SK-N-SH (cell line): ENCODE measurements at regions not wholly inside any gene's neighbourhood (a gene's known extent, or its start where the extent isn't known, plus 50 kb on each side); places are given as distances from the start of the nearest gene placed in this dataset.
"Not testable (repeated sequence)": the region's sequence is repeated elsewhere in the genome, so short reads cannot be mapped to it uniquely, and the experiment has no call there.

Experiments used
- CTCF ChIA-PET: fragments of 300-600, 350-600 bp; formaldehyde crosslinking; extraction: SDS; loops from one replicate; lab custom pipeline; 2021; lab: Yijun Ruan, JAX
- POLR2A ChIA-PET: fragments of 350-600 bp; sonication (Branson Sonifier 250); formaldehyde crosslinking; extraction: SDS; loops from one replicate; lab custom pipeline; 2020; ENCODE audit warnings: antibody characterized with exemption, inconsistent platforms; lab: Yijun Ruan, JAX
- DNase-seq: peaks from one replicate; pipeline ENCODE4 v3.0.0; 2012
- H2AFZ ChIP-seq: fragments of 200-600 bp; sonication (generic); 2 replicates; pipeline ENCODE4 v1.8.1; 2016; ENCODE audit warnings: antibody characterized with exemption, mild to moderate bottlenecking, low read depth
- H3F3A ChIP-seq: fragments of 200-600 bp; sonication (generic); replicated peaks from 2 replicates; pipeline ENCODE3; 2016; ENCODE audit warnings: antibody characterized with exemption, mild to moderate bottlenecking; ENCODE audit not compliant: insufficient read depth
- H3K27ac ChIP-seq, 2 experiments: fragments of 200-500 bp in 1 of 2; fragments of 200-600 bp in 1 of 2; sonication (Bioruptor generic) in 1 of 2; sonication (generic), shearing (Covaris generic) in 1 of 2; 2 replicates each; pipeline versions ENCODE4 v1.5.1 to v1.6.1; 2014 to 2016; ENCODE audit warnings: low read depth in 2 of 2, inconsistent platforms in 1 of 2, low read length in 1 of 2, mild to moderate bottlenecking in 1 of 2, mixed read lengths in 1 of 2
- H3K27me3 ChIP-seq: fragments of 200-600 bp; sonication (generic), shearing (Covaris generic); 2 replicates; pipeline ENCODE4 v1.6.1; 2016; ENCODE audit warnings: mixed run types; ENCODE audit not compliant: insufficient read depth
- H3K36me3 ChIP-seq, 2 experiments: fragments of 200-500 bp in 1 of 2; fragments of 200-600 bp in 1 of 2; sonication (Bioruptor generic) in 1 of 2; sonication (generic) in 1 of 2; replicated peaks in 1 of 2; 2 replicates each; pipeline versions ENCODE3 to v1.5.1; 2014 to 2016; ENCODE audit warnings: low read length in 1 of 2, mild to moderate bottlenecking in 1 of 2; ENCODE audit not compliant: insufficient read depth in 2 of 2, control insufficient read depth in 1 of 2
- H3K4me1 ChIP-seq, 2 experiments: fragments of 200-500 bp in 1 of 2; fragments of 200-600 bp in 1 of 2; sonication (Bioruptor generic) in 1 of 2; sonication (generic), shearing (Covaris generic) in 1 of 2; 2 replicates each; pipeline versions ENCODE4 v1.5.1 to v1.6.1; 2014 to 2016; ENCODE audit warnings: low read depth in 1 of 2, low read length in 1 of 2, mixed run types in 1 of 2; ENCODE audit not compliant: insufficient read depth in 2 of 2, control insufficient read depth in 1 of 2
- H3K4me2 ChIP-seq: fragments of 200-600 bp; sonication (generic), shearing (Covaris generic); 2 replicates; pipeline ENCODE4 v1.6.1; 2017; ENCODE audit warnings: mixed run types
- H3K4me3 ChIP-seq, 2 experiments: fragments of 200-500 bp in 1 of 2; fragments of 200-600 bp in 1 of 2; sonication (Bioruptor generic) in 1 of 2; sonication (generic), shearing (Covaris generic) in 1 of 2; 2 replicates each; pipeline versions ENCODE4 v1.5.1 to v1.8.1; 2014 to 2016; ENCODE audit warnings: low read depth in 2 of 2, inconsistent platforms in 1 of 2, low read length in 1 of 2, mild to moderate bottlenecking in 1 of 2, mixed read lengths in 1 of 2, moderate library complexity in 1 of 2
- H3K79me2 ChIP-seq: fragments of 200-600 bp; sonication (generic); 2 replicates; pipeline ENCODE4 v1.8.1; 2017; ENCODE audit warnings: mild to moderate bottlenecking; ENCODE audit not compliant: insufficient read depth
- H3K9ac ChIP-seq: fragments of 200-600 bp; sonication (generic); 2 replicates; pipeline ENCODE4 v1.6.1; 2017; ENCODE audit warnings: mixed run types
- H3K9me2 ChIP-seq: fragments of 200-600 bp; sonication (generic); 2 replicates; pipeline ENCODE4 v1.6.1; 2017; ENCODE audit warnings: mixed run types
- H3K9me3 ChIP-seq: fragments of 200-600 bp; sonication (generic); 2 replicates; pipeline ENCODE4 v1.6.1; 2017; ENCODE audit warnings: mixed run types, mild to moderate bottlenecking, moderate library complexity
- H4K20me1 ChIP-seq: fragments of 200-600 bp; sonication (generic); 2 replicates; pipeline ENCODE4 v1.6.1; 2017; ENCODE audit warnings: mild to moderate bottlenecking, mixed run types; ENCODE audit not compliant: insufficient read depth
- CHD2 ChIP-seq: fragments of 150-350 bp; IDR thresholded peaks from 2 replicates; pipeline ENCODE4 v1.6.1; 2018; ENCODE audit warnings: low read length; ENCODE audit not compliant: partially characterized antibody
- EP300 ChIP-seq, 2 experiments: IDR thresholded peaks; 2 replicates each; pipeline versions ENCODE4 v1.4.0 to v1.6.1; 2012; ENCODE audit warnings: borderline replicate concordance in 1 of 2, low read depth in 1 of 2, low read length in 1 of 2
- FOXM1 ChIP-seq: IDR thresholded peaks from 2 replicates; pipeline ENCODE4 v1.4.0; 2012; ENCODE audit warnings: low read depth, mild to moderate bottlenecking
- GABPA ChIP-seq: IDR thresholded peaks from 2 replicates; pipeline ENCODE4 v1.4.0; 2012; ENCODE audit warnings: low read depth, mild to moderate bottlenecking
- MEF2A ChIP-seq: IDR thresholded peaks from 2 replicates; pipeline ENCODE4 v1.4.0; 2012; ENCODE audit warnings: low read depth, borderline replicate concordance
- MXI1 ChIP-seq: IDR thresholded peaks from 2 replicates; pipeline ENCODE4 v1.6.1; 2012; ENCODE audit warnings: mild to moderate bottlenecking, low read depth, low read length, improper control_type of control experiment
- NRF1 ChIP-seq: IDR thresholded peaks from 2 replicates; pipeline ENCODE4 v1.6.1; 2012; ENCODE audit warnings: low read depth, mild to moderate bottlenecking, low read length
- RCOR1 ChIP-seq: fragments of 150-350 bp; IDR thresholded peaks from 2 replicates; pipeline ENCODE4 v1.6.1; 2017; ENCODE audit warnings: antibody characterized with exemption, low read length
- RXRA ChIP-seq: IDR thresholded peaks from 2 replicates; pipeline ENCODE4 v1.4.0; 2012; ENCODE audit warnings: low read depth, mild to moderate bottlenecking, borderline replicate concordance
- SIN3A ChIP-seq: IDR thresholded peaks from 2 replicates; pipeline ENCODE4 v1.6.1; 2012; ENCODE audit warnings: low read depth, mild to moderate bottlenecking, low read length, moderate library complexity, borderline replicate concordance
- USF2 ChIP-seq: fragments of 150-350 bp; IDR thresholded peaks from 2 replicates; pipeline ENCODE4 v1.6.1; 2017; ENCODE audit warnings: antibody characterized with exemption, low read length, low read depth, borderline replicate concordance
- WGBS: methylation state at CpG from one replicate; pipeline ENCODE4 v1.1.6; 2017; ENCODE audit warnings: low lambda C conversion rate; 5-methylcytosine and 5-hydroxymethylcytosine counted together

- Histone ChIP-seq H3K79me2 (no peaks in the 10 kb centered on the region), H3K9ac (no peak overlapping the region), H3F3A (no peaks in the 10 kb centered on the region), H3K4me3 (no peak overlapping the region), H3K9me2 (no peaks in the 10 kb centered on the region), H3K4me1 (no peaks in the 10 kb centered on the region; a peak in 1 of 4 replicates), H3K4me2 (no peak overlapping the region), H2AFZ (no peak overlapping the region), H3K27me3 (no peaks in the 10 kb centered on the region), H3K36me3 (no peaks in the 10 kb centered on the region), H3K27ac (no peak overlapping the region), H4K20me1 (no peaks in the 10 kb centered on the region), H3K9me3 (no peaks in the 10 kb centered on the region)
- WGBS = 62% methylated on average over 6 of the region's 6 CpGs
- ChIA-PET CTCF (interaction anchor here (1.1 to 1.2 kb wide), 2 partner anchors 12 to 76 kb away, joined by 3 to 4 read pairs; no protein-coding TSS in a partner anchor), POLR2A (no interaction called here)
- no peak for DNase-seq
- TF ChIP-seq SIN3A (no peak), NRF1 (no peak), EP300 (IDR thresholded peaks at IDR 0.05; ENCODE audit: borderline replicate concordance in 1 of 2, low read depth in 1 of 2, low read length in 1 of 2) (no peak), RCOR1 (no peak), RXRA (no peak), FOXM1 (no peak), CHD2 (no peak), MXI1 (no peak), USF2 (no peak), MEF2A (no peak), GABPA (no peak)
These were observed 813.0 kb upstream of the ID2 start for GRCh38 chr2:7868836-7869235.

DNA sequence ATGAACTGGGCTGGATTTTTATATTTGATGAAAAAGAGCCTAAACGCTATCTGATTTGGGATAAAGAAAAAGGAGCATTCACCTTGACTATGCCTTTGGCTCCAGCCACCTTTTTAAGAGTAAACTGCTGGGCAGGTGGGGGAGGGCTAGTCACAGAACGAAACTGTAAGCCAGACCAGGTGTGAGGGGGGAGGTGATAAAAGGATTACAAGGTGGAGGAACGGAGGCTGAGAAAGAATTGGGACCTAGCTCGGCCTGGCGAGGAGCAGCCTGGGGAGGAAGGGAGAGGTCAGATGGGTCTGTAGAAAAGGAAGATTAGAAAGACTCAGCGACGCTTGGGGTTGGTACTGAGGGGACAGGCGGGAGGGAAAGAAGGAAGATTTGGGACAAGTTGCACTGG is 805.4 kb upstream of the ID2 start:
- H3K9ac ChIP-seq, H3K4me1 ChIP-seq, H3K36me3 ChIP-seq, H3K4me3 ChIP-seq, CTCF ChIA-PET, H2AFZ ChIP-seq, H3K27me3 ChIP-seq, H3K4me2 ChIP-seq, DNase-seq, H3K27ac ChIP-seq, POLR2A ChIA-PET, H3K9me2 ChIP-seq, H3K9me3 ChIP-seq, H3F3A ChIP-seq, H4K20me1 ChIP-seq, H3K79me2 ChIP-seq: not testable (repeated sequence)
- 75% methylated on average over 8 of the region's 8 CpGs for WGBS

- H3K4me2 ChIP-seq, DNase-seq, H3K4me1 ChIP-seq, H3K9ac ChIP-seq, H2AFZ ChIP-seq, H3K79me2 ChIP-seq, H3K9me3 ChIP-seq, H3K36me3 ChIP-seq, POLR2A ChIA-PET, H3K27me3 ChIP-seq, H3K9me2 ChIP-seq, H3K27ac ChIP-seq, H3F3A ChIP-seq, H4K20me1 ChIP-seq, H3K4me3 ChIP-seq: not testable (repeated sequence)
- 80% methylated on average over 8 of the region's 12 CpGs for WGBS
- CTCF ChIA-PET = interaction anchor here (0.9 kb wide), 1 partner anchor 20 kb away, joined by 3 read pairs; no protein-coding TSS in a partner anchor
These were observed 803.6 kb upstream of the ID2 start for GRCh38 chr2:7878266-7878665.
